IMR-90 (cell line): ENCODE measurements at regions not wholly inside any gene's neighbourhood (a gene's known extent, or its start where the extent isn't known, plus 50 kb on each side); places are given as distances from the start of the nearest gene placed in this dataset.

Experiments
- ATAC-seq: fragments of 200-7000 bp; cut with Tn5 transposase; 2 replicates; pipeline ENCODE4 v1.9.1; 2020; ENCODE audit warnings: low read depth, mild to moderate bottlenecking, moderate library complexity
- BruUV-seq: library from RNA; stranded (reverse); fragments of 400-500 nt; replicated peaks from 2 replicates; lab custom pipeline; 2021; lab: Mats Ljungman, UMichigan
- CTCF ChIA-PET: fragments of 300-600 bp; formaldehyde crosslinking; extraction: SDS; loops from one replicate; lab custom pipeline; 2021; ENCODE audit warnings: antibody characterized with exemption; lab: Yijun Ruan, JAX
- POLR2A ChIA-PET: fragments of 300-600 bp; sonication (Branson Sonifier 250); formaldehyde crosslinking; loops from one replicate; lab custom pipeline; 2022; ENCODE audit warnings: antibody characterized with exemption; ENCODE audit not compliant: unreplicated experiment; lab: Charles Lee
- DNase-seq: peaks from one replicate; pipeline ENCODE4 v3.0.0; 2013
- H2AFZ ChIP-seq: replicated peaks from 2 replicates; pipeline ENCODE3; 2013; ENCODE audit warnings: low read length, mild to moderate bottlenecking; ENCODE audit not compliant: poor library complexity
- H2AK5ac ChIP-seq: 2 replicates; pipeline ENCODE4 v1.6.1; 2013; ENCODE audit warnings: low read depth, low read length, inconsistent platforms
- H2AK9ac ChIP-seq: replicated peaks from 2 replicates; pipeline ENCODE3; 2013; ENCODE audit warnings: mild to moderate bottlenecking, low read depth, low read length, moderate library complexity; ENCODE audit not compliant: poor library complexity
- H2BK120ac ChIP-seq: 2 replicates; pipeline ENCODE4 v1.6.1; 2013; ENCODE audit warnings: low read depth, low read length, inconsistent platforms
- H2BK15ac ChIP-seq: 3 replicates; pipeline ENCODE4 v1.6.1; 2013; ENCODE audit warnings: low read depth, low read length, inconsistent platforms
- H2BK20ac ChIP-seq: 2 replicates; pipeline ENCODE4 v1.6.1; 2013; ENCODE audit warnings: low read depth, mild to moderate bottlenecking, inconsistent platforms, low read length, moderate library complexity
- H2BK5ac ChIP-seq: 2 replicates; pipeline ENCODE4 v1.6.1; 2013; ENCODE audit warnings: mild to moderate bottlenecking, low read depth, low read length, inconsistent platforms; ENCODE audit not compliant: poor library complexity, severe bottlenecking
- H3K14ac ChIP-seq: replicated peaks from 2 replicates; pipeline ENCODE4 v1.6.1; 2013; ENCODE audit warnings: low read depth, low read length, inconsistent platforms
- H3K18ac ChIP-seq: 2 replicates; pipeline ENCODE4 v1.6.1; 2013; ENCODE audit warnings: low read depth, low read length, control low read depth
- H3K23ac ChIP-seq: 2 replicates; pipeline ENCODE4 v1.6.1; 2013; ENCODE audit warnings: low read depth, low read length, inconsistent platforms
- H3K27ac ChIP-seq: 2 replicates; pipeline ENCODE4 v1.5.1; 2013; ENCODE audit warnings: mild to moderate bottlenecking, control low read depth, low read length; ENCODE audit not compliant: insufficient read depth
- H3K27me3 ChIP-seq: 2 replicates; pipeline ENCODE4 v1.6.1; 2013; ENCODE audit warnings: low read length; ENCODE audit not compliant: control insufficient read depth, insufficient read depth
- H3K36me3 ChIP-seq: 2 replicates; pipeline ENCODE4 v1.6.1; 2013; ENCODE audit warnings: low read length, mixed read lengths; ENCODE audit not compliant: control insufficient read depth, insufficient read depth
- H3K4ac ChIP-seq: 2 replicates; pipeline ENCODE4 v1.6.1; 2013; ENCODE audit warnings: low read depth, low read length, inconsistent platforms
- H3K4me1 ChIP-seq: 2 replicates; pipeline ENCODE4 v1.6.1; 2013; ENCODE audit warnings: low read length, mixed read lengths; ENCODE audit not compliant: control insufficient read depth, insufficient read depth
- H3K4me2 ChIP-seq: 2 replicates; pipeline ENCODE4 v1.6.1; 2013; ENCODE audit warnings: low read depth, mild to moderate bottlenecking, control low read depth, low read length, moderate library complexity
- H3K4me3 ChIP-seq: 2 replicates; pipeline ENCODE4 v1.5.1; 2013; ENCODE audit warnings: low read depth, mild to moderate bottlenecking, control low read depth, low read length, moderate library complexity; ENCODE audit not compliant: insufficient read depth
- H3K56ac ChIP-seq: 2 replicates; pipeline ENCODE4 v1.6.1; 2013; ENCODE audit warnings: low read length, inconsistent platforms; ENCODE audit not compliant: insufficient read depth; ENCODE audit errors: extremely low read depth
- H3K79me1 ChIP-seq, 2 experiments: 2 replicates each; pipeline ENCODE4 v1.6.1; 2013; ENCODE audit warnings: low read length in 2 of 2, inconsistent platforms in 1 of 2, low read depth in 1 of 2
- H3K9ac ChIP-seq: 2 replicates; pipeline ENCODE4 v1.6.1; 2013; ENCODE audit warnings: low read depth, low read length, control low read depth
- H3K9me1 ChIP-seq: 2 replicates; pipeline ENCODE4 v1.6.1; 2013; ENCODE audit warnings: low read length, inconsistent platforms; ENCODE audit not compliant: insufficient read depth
- H3K9me3 ChIP-seq: 2 replicates; pipeline ENCODE4 v1.6.1; 2013; ENCODE audit warnings: low read length; ENCODE audit not compliant: control insufficient read depth, insufficient read depth
- H4K20me1 ChIP-seq: 2 replicates; pipeline ENCODE4 v1.6.1; 2013; ENCODE audit warnings: low read length, inconsistent platforms; ENCODE audit not compliant: insufficient read depth
- H4K5ac ChIP-seq: 2 replicates; pipeline ENCODE4 v1.6.1; 2013; ENCODE audit warnings: mild to moderate bottlenecking, low read depth, low read length, control low read depth
- H4K8ac ChIP-seq, 2 experiments: 2 replicates each; pipeline ENCODE4 v1.6.1; 2013; ENCODE audit warnings: low read depth in 2 of 2, low read length in 2 of 2, control low read depth in 1 of 2, inconsistent platforms in 1 of 2
- H4K91ac ChIP-seq: 2 replicates; pipeline ENCODE4 v1.6.1; 2013; ENCODE audit warnings: low read depth, low read length, inconsistent platforms; ENCODE audit not compliant: insufficient read depth
- BHLHE40 ChIP-seq: fragments of 150-350 bp; IDR thresholded peaks from 2 replicates; pipeline ENCODE4 v1.6.1; 2016; ENCODE audit warnings: mild to moderate bottlenecking, low read depth, low read length
- CEBPB ChIP-seq: IDR thresholded peaks from 2 replicates; pipeline ENCODE4 v1.6.1; 2012; ENCODE audit warnings: low read depth, low read length, improper control_type of control experiment
- MAFK ChIP-seq: IDR thresholded peaks from 2 replicates; pipeline ENCODE4 v1.6.1; 2012; ENCODE audit warnings: low read depth, low read length, improper control_type of control experiment
- NFE2L2 ChIP-seq: fragments of 150-350 bp; IDR thresholded peaks from 2 replicates; pipeline ENCODE4 v1.6.1; 2016; ENCODE audit warnings: low read depth, mild to moderate bottlenecking, low read length
- POLR2A ChIP-seq: IDR thresholded peaks from 2 replicates; pipeline ENCODE4 v1.6.1; 2012; ENCODE audit warnings: mild to moderate bottlenecking, low read depth, low read length
- RAD21 ChIP-seq: IDR thresholded peaks from 2 replicates; pipeline ENCODE4 v1.6.1; 2012; ENCODE audit warnings: low read length, improper control_type of control experiment
- RCOR1 ChIP-seq: IDR thresholded peaks from 2 replicates; pipeline ENCODE4 v1.6.1; 2012; ENCODE audit warnings: mild to moderate bottlenecking, low read length, improper control_type of control experiment; ENCODE audit not compliant: insufficient replicate concordance
- WGBS, 2 experiments: methylation state at CpG; one replicate each; pipeline versions ENCODE4 v1.1.5 to v1.1.7; 2013; ENCODE audit warnings: missing lambda C conversion rate in 2 of 2; ENCODE audit not compliant: insufficient read length in 1 of 2; ENCODE audit errors: extremely low coverage in 2 of 2; 5-methylcytosine and 5-hydroxymethylcytosine counted together
- dilution Hi-C: fragments of 300-500 bp; cut with HindIII; formaldehyde crosslinking; loops from one replicate; pipeline ENCODE4 v1.14.3; 2018; ENCODE audit warnings: low sequenced_read_pairs; ENCODE audit not compliant: unreplicated experiment
- in situ Hi-C: fragments of 300-500 bp; cut with MboI; formaldehyde crosslinking; loops from 3 replicates; pipeline ENCODE4 v1.14.3; 2019; ENCODE audit warnings: low sequenced_read_pairs, inconsistent platforms, mixed read lengths
- intact Hi-C: fragments of 100-400 bp; cut with micrococcal nuclease; formaldehyde crosslinking; loops from 2 replicates; pipeline ENCODE4 v1.10.0; 2022
- TF ChIP-seq, protein P1 (sequence below): conservative IDR thresholded peaks from 2 replicates; pipeline ENCODE4 v1.5.1; 2012; ENCODE audit warnings: mild to moderate bottlenecking, low read depth, low read length, improper control_type of control experiment
- TF ChIP-seq, protein P2 (sequence below): fragments of 150-350 bp; IDR thresholded peaks from 2 replicates; pipeline ENCODE4 v1.6.1; 2017; ENCODE audit warnings: mild to moderate bottlenecking, antibody characterized with exemption, low read length, low read depth
- TF ChIP-seq, protein P3 (sequence below): fragments of 150-350 bp; IDR thresholded peaks from 2 replicates; pipeline ENCODE4 v1.6.1; 2016; ENCODE audit warnings: low read depth, mild to moderate bottlenecking, low read length, moderate library complexity, borderline replicate concordance

DNA sequence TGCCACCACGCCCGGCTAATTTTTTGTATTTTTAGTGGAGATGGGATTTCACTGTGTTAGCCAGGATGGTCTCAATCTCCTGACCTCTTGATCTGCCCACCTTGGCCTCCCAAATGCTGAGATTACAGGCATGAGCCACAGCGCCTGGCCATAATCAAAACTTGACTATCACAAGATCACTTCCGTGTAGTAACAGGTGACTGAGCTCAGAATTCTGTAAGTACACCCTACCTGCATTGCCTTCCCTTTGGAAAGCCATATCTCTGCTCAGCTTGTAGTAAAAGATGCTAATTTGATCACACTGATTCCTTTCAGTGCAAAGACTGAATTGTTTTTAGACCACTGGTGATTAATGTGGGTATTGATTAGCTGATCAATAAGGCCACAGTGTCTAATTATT is 167.1 kb downstream of the SHOX2 start:
- Histone ChIP-seq H4K8ac (no peak overlapping the region), H3K27me3 (no peaks in the 10 kb centered on the region), H2BK120ac (no peak overlapping the region), H2BK15ac (no peak overlapping the region), H3K56ac (no peak overlapping the region), H3K27ac (no peak overlapping the region), H3K9me1 (no peaks in the 10 kb centered on the region), H2BK5ac (no peak overlapping the region), H3K79me1 (no peaks in the 10 kb centered on the region), H4K5ac (no peak overlapping the region), H4K91ac (no peak overlapping the region), H2AK9ac (no peak overlapping the region), H3K4me1 (no peaks in the 10 kb centered on the region), H3K4me3 (no peak overlapping the region), H3K18ac (no peak overlapping the region), H2AK5ac (no peak overlapping the region), H2BK20ac (no peak overlapping the region), H4K20me1 (no peaks in the 10 kb centered on the region), H3K4me2 (no peak overlapping the region), H3K4ac (no peak overlapping the region), H3K9ac (no peak overlapping the region), H3K36me3 (no peaks in the 10 kb centered on the region), H3K14ac (no peak overlapping the region), H3K9me3 (no peaks in the 10 kb centered on the region), H2AFZ (no peak overlapping the region), H3K23ac (no peak overlapping the region)
- intact Hi-C loops, result no loop called here
- no TSS peak for BruUV-seq
- TF ChIP-seq RAD21, result no peak
- TF ChIP-seq, protein P1, sequence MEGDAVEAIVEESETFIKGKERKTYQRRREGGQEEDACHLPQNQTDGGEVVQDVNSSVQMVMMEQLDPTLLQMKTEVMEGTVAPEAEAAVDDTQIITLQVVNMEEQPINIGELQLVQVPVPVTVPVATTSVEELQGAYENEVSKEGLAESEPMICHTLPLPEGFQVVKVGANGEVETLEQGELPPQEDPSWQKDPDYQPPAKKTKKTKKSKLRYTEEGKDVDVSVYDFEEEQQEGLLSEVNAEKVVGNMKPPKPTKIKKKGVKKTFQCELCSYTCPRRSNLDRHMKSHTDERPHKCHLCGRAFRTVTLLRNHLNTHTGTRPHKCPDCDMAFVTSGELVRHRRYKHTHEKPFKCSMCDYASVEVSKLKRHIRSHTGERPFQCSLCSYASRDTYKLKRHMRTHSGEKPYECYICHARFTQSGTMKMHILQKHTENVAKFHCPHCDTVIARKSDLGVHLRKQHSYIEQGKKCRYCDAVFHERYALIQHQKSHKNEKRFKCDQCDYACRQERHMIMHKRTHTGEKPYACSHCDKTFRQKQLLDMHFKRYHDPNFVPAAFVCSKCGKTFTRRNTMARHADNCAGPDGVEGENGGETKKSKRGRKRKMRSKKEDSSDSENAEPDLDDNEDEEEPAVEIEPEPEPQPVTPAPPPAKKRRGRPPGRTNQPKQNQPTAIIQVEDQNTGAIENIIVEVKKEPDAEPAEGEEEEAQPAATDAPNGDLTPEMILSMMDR, result no peak
- no peak for TF ChIP-seq BHLHE40
- TF ChIP-seq MAFK, result no peak
- no peak for TF ChIP-seq NFE2L2
- no peak for TF ChIP-seq POLR2A
- no peak for TF ChIP-seq CEBPB
- no peak for TF ChIP-seq RCOR1
- TF ChIP-seq, protein P2, sequence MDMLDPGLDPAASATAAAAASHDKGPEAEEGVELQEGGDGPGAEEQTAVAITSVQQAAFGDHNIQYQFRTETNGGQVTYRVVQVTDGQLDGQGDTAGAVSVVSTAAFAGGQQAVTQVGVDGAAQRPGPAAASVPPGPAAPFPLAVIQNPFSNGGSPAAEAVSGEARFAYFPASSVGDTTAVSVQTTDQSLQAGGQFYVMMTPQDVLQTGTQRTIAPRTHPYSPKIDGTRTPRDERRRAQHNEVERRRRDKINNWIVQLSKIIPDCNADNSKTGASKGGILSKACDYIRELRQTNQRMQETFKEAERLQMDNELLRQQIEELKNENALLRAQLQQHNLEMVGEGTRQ, result no peak
- TF ChIP-seq, protein P3, sequence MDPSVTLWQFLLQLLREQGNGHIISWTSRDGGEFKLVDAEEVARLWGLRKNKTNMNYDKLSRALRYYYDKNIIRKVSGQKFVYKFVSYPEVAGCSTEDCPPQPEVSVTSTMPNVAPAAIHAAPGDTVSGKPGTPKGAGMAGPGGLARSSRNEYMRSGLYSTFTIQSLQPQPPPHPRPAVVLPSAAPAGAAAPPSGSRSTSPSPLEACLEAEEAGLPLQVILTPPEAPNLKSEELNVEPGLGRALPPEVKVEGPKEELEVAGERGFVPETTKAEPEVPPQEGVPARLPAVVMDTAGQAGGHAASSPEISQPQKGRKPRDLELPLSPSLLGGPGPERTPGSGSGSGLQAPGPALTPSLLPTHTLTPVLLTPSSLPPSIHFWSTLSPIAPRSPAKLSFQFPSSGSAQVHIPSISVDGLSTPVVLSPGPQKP, result no peak
- ChIA-PET CTCF (interaction anchor here (1.2 kb wide), 1 partner anchor 18 kb away, joined by 3 read pairs; no protein-coding TSS in a partner anchor), POLR2A (no interaction called here)
- DNase-seq (no peak), ATAC-seq (no peak)
- in situ Hi-C loops, result no loop called here
- dilution Hi-C loops, result no loop called here
- no CpG with 5 or more reads among the region's 4 CpGs for WGBS, 2 experiments
